ENCODE measurements at regions not wholly inside any gene's neighbourhood (a gene's known extent, or its start where the extent isn't known, plus 50 kb on each side); places are given as distances from the start of the nearest gene placed in this dataset.

- TF ChIP-seq CTCF (conservative IDR thresholded peaks at IDR 0.05 in 1 of 2, IDR thresholded peaks at IDR 0.05 in 1 of 2; ENCODE audit: extremely low read depth in 1 of 2, insufficient read depth in 1 of 2, low read depth in 1 of 2, low read length in 2 of 2) (peak; percentile 19 to 50), EZH2 (IDR thresholded peaks at IDR 0.05; ENCODE audit: borderline replicate concordance, low read length) (no peak)
Observed at GRCh38 chr4:18075823-18076433, 54.4 kb upstream of the LCORL start.
